Thyroid gland (tissue), 4 donors: ENCODE measurements at regions not wholly inside any gene's neighbourhood (a gene's known extent, or its start where the extent isn't known, plus 50 kb on each side); places are given as distances from the start of the nearest gene placed in this dataset.

ENCODE experiments used
- POLR2A ChIP-seq, 2 donors: fragments of 450-650 bp; IDR thresholded peaks; one replicate each; pipeline ENCODE4 v1.6.1; 2017; ENCODE audit warnings: antibody characterized with exemption in 2 of 2, mild to moderate bottlenecking in 2 of 2, moderate library complexity in 1 of 2
- TF ChIP-seq, protein P1 (sequence below), 6 experiments: fragments of 200-600 bp in 3 of 6; fragments of 450-650 bp in 3 of 6; sonication (generic) in 3 of 6; IDR thresholded peaks; one replicate each; pipeline ENCODE4 v1.5.1; 2016 to 2019; ENCODE audit warnings: antibody characterized with exemption in 6 of 6, mild to moderate bottlenecking in 2 of 6, inconsistent platforms in 1 of 6, moderate library complexity in 1 of 6

DNA sequence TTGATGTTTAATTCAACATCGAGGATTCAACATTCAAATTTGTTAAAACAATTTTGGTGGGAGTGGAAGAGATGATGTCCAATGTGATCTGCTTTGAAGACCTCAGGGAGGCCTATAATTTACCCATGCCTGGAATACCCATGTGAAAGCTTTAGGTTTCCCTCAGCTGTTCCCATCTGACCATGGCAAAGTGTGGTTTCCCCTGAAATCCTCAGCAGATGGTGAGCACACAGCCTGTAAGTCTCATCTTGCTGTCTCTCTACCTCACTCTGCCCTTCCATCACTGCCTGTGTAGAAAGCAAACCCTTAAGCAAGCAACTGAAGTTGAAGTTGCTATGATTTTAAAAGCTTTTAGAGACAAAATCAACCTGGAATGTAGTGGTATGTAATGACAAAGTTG, 80.1 kb upstream of the ATF3 start:
- TF ChIP-seq, protein P1, sequence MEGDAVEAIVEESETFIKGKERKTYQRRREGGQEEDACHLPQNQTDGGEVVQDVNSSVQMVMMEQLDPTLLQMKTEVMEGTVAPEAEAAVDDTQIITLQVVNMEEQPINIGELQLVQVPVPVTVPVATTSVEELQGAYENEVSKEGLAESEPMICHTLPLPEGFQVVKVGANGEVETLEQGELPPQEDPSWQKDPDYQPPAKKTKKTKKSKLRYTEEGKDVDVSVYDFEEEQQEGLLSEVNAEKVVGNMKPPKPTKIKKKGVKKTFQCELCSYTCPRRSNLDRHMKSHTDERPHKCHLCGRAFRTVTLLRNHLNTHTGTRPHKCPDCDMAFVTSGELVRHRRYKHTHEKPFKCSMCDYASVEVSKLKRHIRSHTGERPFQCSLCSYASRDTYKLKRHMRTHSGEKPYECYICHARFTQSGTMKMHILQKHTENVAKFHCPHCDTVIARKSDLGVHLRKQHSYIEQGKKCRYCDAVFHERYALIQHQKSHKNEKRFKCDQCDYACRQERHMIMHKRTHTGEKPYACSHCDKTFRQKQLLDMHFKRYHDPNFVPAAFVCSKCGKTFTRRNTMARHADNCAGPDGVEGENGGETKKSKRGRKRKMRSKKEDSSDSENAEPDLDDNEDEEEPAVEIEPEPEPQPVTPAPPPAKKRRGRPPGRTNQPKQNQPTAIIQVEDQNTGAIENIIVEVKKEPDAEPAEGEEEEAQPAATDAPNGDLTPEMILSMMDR (IDR thresholded peaks at IDR 0.05) = no peak
- TF ChIP-seq POLR2A (IDR thresholded peaks at IDR 0.05) = no peak
